GM12891 (cell line): ENCODE measurements at regions not wholly inside any gene's neighbourhood (a gene's known extent, or its start where the extent isn't known, plus 50 kb on each side); places are given as distances from the start of the nearest gene placed in this dataset.
A peak's percentile ranks its signal among the peaks of the same experiment; 100 is the strongest.

Experiments used
- DNase-seq: peaks from one replicate; pipeline ENCODE4 v3.0.0; 2011; ENCODE audit warnings: low spot score; ENCODE audit not compliant: insufficient read length
- FAIRE-seq: peaks from 2 replicates; lab custom pipeline; 2011; peaks lifted over from hg19 to GRCh38; lab: Jason Lieb, UNC
- PAX5 ChIP-seq: IDR thresholded peaks from 2 replicates; pipeline ENCODE4 v1.6.1; 2011; ENCODE audit warnings: low read length, moderate library complexity, mild to moderate bottlenecking; ENCODE audit not compliant: insufficient read depth, severe bottlenecking
- POLR2A ChIP-seq: IDR thresholded peaks from 2 replicates; pipeline ENCODE4 v1.6.1; 2011; ENCODE audit warnings: low read depth, low read length, control low read depth
- POLR2AphosphoS5 ChIP-seq: IDR thresholded peaks from 2 replicates; pipeline ENCODE4 v1.6.1; 2011; ENCODE audit warnings: low read depth, low read length, control low read depth
- POU2F2 ChIP-seq: IDR thresholded peaks from 2 replicates; pipeline ENCODE4 v1.6.1; 2011; ENCODE audit warnings: low read depth, mild to moderate bottlenecking, control low read depth, low read length, moderate library complexity
- SPI1 ChIP-seq: IDR thresholded peaks from 2 replicates; pipeline ENCODE4 v1.6.1; 2011; ENCODE audit warnings: low read depth, low read length, control low read depth
- TAF1 ChIP-seq: IDR thresholded peaks from 2 replicates; pipeline ENCODE4 v1.6.1; 2011; ENCODE audit warnings: low read depth, low read length, control low read depth

- no peak for DNase-seq
- no peak for TF ChIP-seq POLR2A
- no peak for TF ChIP-seq SPI1
- TF ChIP-seq PAX5: no peak
- TF ChIP-seq POU2F2: no peak
- TF ChIP-seq TAF1: no peak
- TF ChIP-seq POLR2AphosphoS5: no peak
- no peak for FAIRE-seq
Observed at GRCh38 chr1:221877311-221877710, 135.4 kb upstream of the DUSP10 start.

GRCh38 chr1:221875004-221875330 lies 133.1 kb upstream of the DUSP10 start:
- no peak for DNase-seq
- TF ChIP-seq PAX5 (no peak), POLR2AphosphoS5 (no peak), SPI1 (no peak), POLR2A (no peak), POU2F2 (no peak), TAF1 (no peak)
- FAIRE-seq: no peak

GRCh38 chr1:221874285-221875003 lies 132.6 kb upstream of the DUSP10 start:
- DNase-seq (no peak), FAIRE-seq (peak; percentile 40)
- TF ChIP-seq POU2F2 (no peak), TAF1 (no peak)

- no peak for TF ChIP-seq POLR2A
- TF ChIP-seq SPI1: 0 out of 2 replicates have a peak, but pooled peaks have one; percentile 6
- no peak for TF ChIP-seq POLR2AphosphoS5
- no peak for TF ChIP-seq PAX5
- no peak for TF ChIP-seq TAF1
- no peak for TF ChIP-seq POU2F2
- no peak for FAIRE-seq
- no peak for DNase-seq
Observed at GRCh38 chr1:221873673-221874072, 131.8 kb upstream of the DUSP10 start.

GRCh38 chr1:221871056-221871455 lies 129.2 kb upstream of the DUSP10 start:
- TF ChIP-seq PAX5 (no peak), POLR2AphosphoS5 (no peak), POU2F2 (no peak), POLR2A (no peak), SPI1 (no peak), TAF1 (no peak)
- no peak for FAIRE-seq
- no peak for DNase-seq

GRCh38 chr1:221869779-221870178 lies 127.9 kb upstream of the DUSP10 start:
- DNase-seq (no peak), FAIRE-seq (no peak)
- TF ChIP-seq POLR2A (no peak), SPI1 (no peak), POU2F2 (no peak), TAF1 (no peak), PAX5 (no peak), POLR2AphosphoS5 (no peak)

- TF ChIP-seq SPI1 (no peak), POU2F2 (no peak), POLR2AphosphoS5 (no peak)
- DNase-seq (no peak), FAIRE-seq (no peak)
Observed at GRCh38 chr1:221868593-221869303, 126.9 kb upstream of the DUSP10 start.

- no peak for TF ChIP-seq PAX5
- TF ChIP-seq TAF1: no peak
- TF ChIP-seq POLR2A: no peak
- no peak for TF ChIP-seq SPI1
- TF ChIP-seq POLR2AphosphoS5: no peak
- no peak for TF ChIP-seq POU2F2
- DNase-seq: no peak
- FAIRE-seq: no peak
Observed at GRCh38 chr1:221867003-221867402, 125.1 kb upstream of the DUSP10 start.

- no peak for DNase-seq
Observed at GRCh38 chr1:221865808-221866207, 123.9 kb upstream of the DUSP10 start.

GRCh38 chr1:221863635-221864034 lies 121.7 kb upstream of the DUSP10 start:
- TF ChIP-seq POLR2A (no peak), PAX5 (no peak), POU2F2 (no peak)
- DNase-seq: no peak
- FAIRE-seq: peak; percentile 26

More at GRCh38 chr1:221865808-221866207, 123.9 kb upstream of the DUSP10 start:
- no peak for FAIRE-seq
- TF ChIP-seq POLR2A: no peak
- no peak for TF ChIP-seq PAX5
- TF ChIP-seq TAF1: no peak
- no peak for TF ChIP-seq POLR2AphosphoS5
- TF ChIP-seq SPI1: no peak
- TF ChIP-seq POU2F2: no peak
